Occipital lobe (tissue), 1 donor: ENCODE measurements at regions not wholly inside any gene's neighbourhood (a gene's known extent, or its start where the extent isn't known, plus 50 kb on each side); places are given as distances from the start of the nearest gene placed in this dataset.
"Not testable (repeated sequence)": the region's sequence is repeated elsewhere in the genome, so short reads cannot be mapped to it uniquely, and the experiment has no call there.

Source experiments
- DNase-seq: peaks from one replicate; lab custom pipeline; 2025; lab: John Stamatoyannopoulos, UW

DNA sequence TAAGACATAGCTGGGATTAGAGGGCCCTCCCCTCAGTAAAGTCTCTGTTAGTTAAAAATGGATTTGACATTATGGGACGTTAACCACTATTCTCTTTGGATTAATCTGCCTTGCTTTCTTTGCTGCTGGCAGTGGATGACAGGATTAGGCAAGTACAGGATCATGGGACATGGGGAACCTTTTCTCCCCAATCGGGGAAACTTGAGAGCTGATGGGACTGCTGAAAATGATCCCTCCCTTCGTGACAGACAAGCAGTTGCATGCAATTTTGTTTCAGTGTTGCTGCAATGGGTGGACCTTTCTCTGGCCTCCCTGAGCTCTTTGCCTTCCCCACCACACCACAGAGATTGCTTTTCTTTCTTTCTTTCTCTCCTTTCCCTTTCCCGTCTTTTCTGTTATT, 120.2 kb upstream of the BANK1 start:
- DNase-seq: no peak

- no peak for DNase-seq
These were observed 120.7 kb upstream of the BANK1 start for GRCh38 chr4:101669832-101670188.

DNA sequence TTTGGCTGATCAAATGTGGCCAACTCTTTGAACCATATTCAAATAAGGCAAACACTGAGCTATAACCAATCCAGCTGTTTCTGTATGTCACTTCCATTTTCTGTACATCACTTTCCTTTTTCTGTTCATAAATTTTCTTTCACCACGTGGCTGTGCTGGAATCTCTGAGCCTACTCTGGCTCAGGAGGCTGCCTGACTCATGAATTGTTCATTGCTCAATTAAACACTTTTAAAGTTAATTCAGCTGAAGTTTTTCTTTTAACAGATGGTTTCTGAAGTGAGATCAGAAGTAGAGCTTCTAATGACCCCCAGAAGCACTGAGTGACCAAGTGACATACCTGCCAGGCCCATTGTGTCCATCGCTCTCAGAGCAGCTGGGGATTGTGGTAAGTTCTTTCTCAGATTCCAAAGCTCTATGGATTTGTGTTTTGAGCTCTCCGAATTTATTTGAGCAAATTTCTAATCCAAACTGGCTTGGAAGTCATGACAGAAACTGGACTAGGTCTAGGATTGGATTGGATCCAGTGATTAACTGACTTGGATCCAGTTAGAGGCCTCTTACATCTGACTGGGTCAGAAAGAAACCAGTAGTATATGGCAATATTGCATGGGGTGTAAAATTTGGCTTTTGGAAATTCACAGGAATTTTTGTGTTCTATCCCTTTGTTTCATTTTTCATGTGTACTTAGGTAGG, 121.2 kb upstream of the BANK1 start:
- DNase-seq: no peak

- DNase-seq: no peak
These were observed 123.2 kb upstream of the BANK1 start for GRCh38 chr4:101667348-101667747.

- no peak for DNase-seq
These were observed 129.9 kb upstream of the BANK1 start for GRCh38 chr4:101660607-101661006.

DNA sequence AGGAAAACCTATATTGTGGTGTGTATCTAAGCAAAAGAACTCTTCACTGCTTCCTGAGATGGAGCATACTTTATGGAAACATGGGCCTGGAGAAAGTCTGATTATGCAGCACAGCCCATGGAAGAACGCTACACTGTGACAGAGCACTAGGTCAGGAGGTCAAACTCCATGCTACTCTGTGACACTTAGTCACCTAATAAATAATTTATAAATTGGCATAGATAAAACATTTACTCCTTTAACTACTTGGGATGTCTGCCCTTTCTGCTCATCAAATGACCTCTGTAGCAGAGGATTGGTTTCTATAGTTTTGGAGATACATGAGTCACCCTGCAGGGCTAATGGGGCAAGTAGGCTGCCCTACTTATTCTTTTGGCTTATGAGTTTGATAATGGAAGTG, 134.7 kb upstream of the BANK1 start:
- no peak for DNase-seq

GRCh38 chr4:101655005-101655404, 135.5 kb upstream of the BANK1 start:
- DNase-seq: no peak

- no peak for DNase-seq
These were observed 138.8 kb upstream of the BANK1 start for GRCh38 chr4:101651778-101652177.

- DNase-seq: no peak
These were observed 140.6 kb upstream of the BANK1 start for GRCh38 chr4:101649790-101650515.

DNA sequence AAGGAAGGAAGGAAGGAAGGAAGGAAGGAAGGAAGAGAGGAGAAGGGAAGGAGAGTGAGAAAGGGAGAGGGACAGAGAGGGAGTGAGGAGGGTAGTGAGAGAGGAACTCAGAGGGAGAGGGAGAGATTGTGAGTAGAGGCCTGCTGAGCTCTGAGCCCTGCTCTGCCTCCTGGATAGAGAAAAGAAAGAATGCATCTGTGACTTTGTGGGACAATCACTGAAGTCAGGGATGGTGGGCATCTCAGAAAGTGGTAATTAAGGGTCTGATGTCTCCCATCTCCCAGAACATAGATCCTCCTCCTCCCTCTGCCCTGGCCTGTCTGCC, 142.9 kb upstream of the BANK1 start:
- DNase-seq: no peak

DNA sequence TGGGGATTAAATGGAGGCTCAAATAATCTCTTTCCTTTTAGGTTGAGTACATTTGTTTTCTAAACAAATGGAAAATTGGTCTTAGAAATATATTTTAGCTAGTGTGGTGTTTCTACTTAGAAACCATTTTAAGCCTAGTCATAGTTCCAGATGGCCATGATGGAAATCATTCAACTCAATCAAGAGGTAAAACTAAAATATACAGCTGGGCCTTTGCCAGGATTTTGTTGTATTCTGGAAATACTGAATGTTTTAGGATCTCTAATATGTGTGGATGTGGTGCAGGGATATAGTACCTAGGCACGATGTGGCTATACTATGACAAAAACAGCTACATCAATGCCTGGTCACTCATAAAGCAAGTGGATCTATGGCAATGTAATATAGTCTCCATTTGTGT, 146.0 kb upstream of the BANK1 start:
- no peak for DNase-seq

GRCh38 chr4:101643186-101643837, 147.2 kb upstream of the BANK1 start:
- no peak for DNase-seq

DNA sequence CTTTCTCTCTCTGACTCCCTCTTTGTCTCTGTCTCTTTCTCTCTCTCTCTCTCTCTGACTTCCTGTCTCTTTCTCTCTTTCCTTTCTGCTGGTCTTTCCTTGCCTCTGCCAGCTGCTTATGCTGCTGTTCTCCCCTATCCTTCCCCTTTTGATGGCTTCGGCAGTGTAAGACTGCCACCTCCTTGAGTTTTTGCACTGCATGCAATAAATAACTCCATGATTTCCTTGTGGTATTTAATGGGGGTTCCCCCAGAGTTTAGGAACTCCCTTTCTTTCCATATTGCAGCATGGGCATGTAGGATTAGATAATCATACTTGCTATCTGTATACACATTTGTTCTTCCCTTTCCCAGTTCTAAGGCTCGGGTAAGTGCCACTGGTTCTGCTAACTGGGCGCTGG, 157.8 kb upstream of the BANK1 start:
- not testable (repeated sequence) for DNase-seq

- DNase-seq: no peak
These were observed 160.1 kb upstream of the BANK1 start for GRCh38 chr4:101630319-101630986.

- DNase-seq: no peak
These were observed 169.4 kb upstream of the BANK1 start for GRCh38 chr4:101621120-101621519.

- DNase-seq: no peak
These were observed 174.9 kb upstream of the BANK1 start for GRCh38 chr4:101615652-101616051.

DNA sequence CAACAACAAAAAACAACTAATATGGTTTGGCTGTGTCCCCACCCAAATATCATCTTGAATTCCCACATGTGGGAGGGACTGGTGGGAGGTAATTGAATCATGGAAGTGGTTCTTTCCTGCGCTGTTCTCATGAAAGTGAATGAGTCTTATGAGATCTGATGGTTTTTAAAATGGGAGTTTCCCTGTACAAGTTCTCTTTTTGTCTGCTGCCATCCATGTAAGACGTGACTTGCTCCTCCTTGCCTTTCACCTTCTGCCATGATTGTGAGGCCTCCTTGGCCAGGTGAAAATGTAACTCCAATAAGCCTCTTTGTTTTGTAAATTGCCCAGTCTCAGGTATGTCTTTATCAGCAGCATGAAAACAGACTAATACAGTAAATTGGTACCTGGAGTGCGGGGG, 183.5 kb upstream of the BANK1 start:
- DNase-seq: not testable (repeated sequence)

- DNase-seq: no peak
These were observed 185.6 kb upstream of the BANK1 start for GRCh38 chr4:101604976-101605375.

DNA sequence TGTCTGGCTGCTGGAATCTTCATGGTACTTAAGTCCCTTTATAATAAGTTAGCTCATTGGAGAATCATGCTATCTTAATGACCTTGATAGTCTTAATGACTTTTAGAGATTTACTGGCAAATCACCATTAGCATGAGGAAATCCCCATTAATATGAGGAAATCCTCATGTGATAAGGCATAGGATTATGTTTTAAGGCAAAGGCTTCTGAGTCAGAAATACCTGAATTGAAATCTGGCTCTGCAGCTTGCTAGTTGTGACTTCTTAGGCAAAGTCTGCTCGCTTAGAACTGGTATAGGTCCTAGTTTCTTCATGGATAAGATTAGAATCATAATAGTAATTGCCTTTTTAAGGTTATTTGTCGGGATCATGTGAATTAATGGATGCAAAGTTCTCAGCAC, 190.2 kb upstream of the BANK1 start:
- no peak for DNase-seq

GRCh38 chr4:101599620-101600019, 190.9 kb upstream of the BANK1 start:
- DNase-seq: no peak

- DNase-seq: no peak
These were observed 193.6 kb upstream of the BANK1 start for GRCh38 chr4:101596781-101597552.

GRCh38 chr4:101594588-101594987, 195.9 kb upstream of the BANK1 start:
- no peak for DNase-seq
